DOHH2 (cell line): ENCODE measurements at regions not wholly inside any gene's neighbourhood (a gene's known extent, or its start where the extent isn't known, plus 50 kb on each side); places are given as distances from the start of the nearest gene placed in this dataset.

Experiments used
- H3F3A ChIP-seq: fragments of 200-600 bp; sonication (generic), shearing (Covaris generic); 2 replicates; pipeline ENCODE4 v1.6.0; 2016; ENCODE audit warnings: antibody characterized with exemption, mild to moderate bottlenecking; ENCODE audit not compliant: control insufficient read depth, insufficient read depth
- H3K27ac ChIP-seq: fragments of 200-600 bp; sonication (generic); 2 replicates; pipeline ENCODE4 v1.5.1; 2014; ENCODE audit warnings: low read depth, mild to moderate bottlenecking, low read length, moderate library complexity
- H3K27me3 ChIP-seq: fragments of 200-600 bp; sonication (generic); 2 replicates; pipeline ENCODE4 v1.6.1; 2014; ENCODE audit warnings: mild to moderate bottlenecking, low read length, mixed read lengths; ENCODE audit not compliant: control insufficient read depth
- H3K36me3 ChIP-seq: fragments of 200-600 bp; sonication (generic); 2 replicates; pipeline ENCODE4 v1.6.1; 2014; ENCODE audit warnings: mild to moderate bottlenecking, low read length, moderate library complexity, mixed read lengths; ENCODE audit not compliant: control insufficient read depth
- H3K4me1 ChIP-seq: fragments of 200-600 bp; sonication (generic); 2 replicates; pipeline ENCODE4 v1.6.1; 2014; ENCODE audit warnings: mild to moderate bottlenecking, low read length, mixed read lengths; ENCODE audit not compliant: control insufficient read depth
- H3K4me2 ChIP-seq: fragments of 200-600 bp; sonication (generic); 2 replicates; pipeline ENCODE4 v1.6.0; 2014; ENCODE audit warnings: mild to moderate bottlenecking, low read length, moderate library complexity
- H3K4me3 ChIP-seq: fragments of 200-600 bp; sonication (generic); 2 replicates; pipeline ENCODE4 v1.5.1; 2014; ENCODE audit warnings: mild to moderate bottlenecking, low read length, mixed read lengths
- H3K79me2 ChIP-seq: fragments of 200-600 bp; sonication (generic); 2 replicates; pipeline ENCODE4 v1.6.1; 2014; ENCODE audit warnings: mild to moderate bottlenecking, low read length, mixed read lengths; ENCODE audit not compliant: control insufficient read depth
- H3K9me2 ChIP-seq: fragments of 200-600 bp; sonication (generic); replicated peaks from 2 replicates; pipeline ENCODE4 v1.6.1; 2014; ENCODE audit warnings: mild to moderate bottlenecking, low read length, mixed read lengths; ENCODE audit not compliant: control insufficient read depth
- H3K9me3 ChIP-seq: fragments of 200-600 bp; sonication (generic); 2 replicates; pipeline ENCODE4 v1.6.1; 2014; ENCODE audit warnings: antibody characterized with exemption, low read length, mixed read lengths; ENCODE audit not compliant: control insufficient read depth, insufficient read depth
- H4K20me1 ChIP-seq: fragments of 200-600 bp; sonication (generic); 2 replicates; pipeline ENCODE4 v1.6.0; 2014; ENCODE audit warnings: low read depth, mild to moderate bottlenecking, antibody characterized with exemption, low read length, moderate library complexity; ENCODE audit not compliant: control insufficient read depth, insufficient read depth
- CTCF ChIP-seq: fragments of 200-600 bp; sonication (generic); IDR thresholded peaks from one replicate; pipeline ENCODE4 v1.5.1; 2014; ENCODE audit warnings: antibody characterized with exemption, mild to moderate bottlenecking, low read depth, low read length; ENCODE audit not compliant: poor library complexity, severe bottlenecking
- EZH2phosphoT487 ChIP-seq: fragments of 200-600 bp; sonication (generic); IDR thresholded peaks from 2 replicates; pipeline ENCODE4 v1.6.1; 2017; ENCODE audit warnings: borderline replicate concordance, mild to moderate bottlenecking, antibody characterized with exemption, low read length, moderate library complexity, mixed read lengths

GRCh38 chr2:65605743-65606058 is 173.3 kb upstream of the SPRED2 start:
- H3K79me2 ChIP-seq: no peaks in the 10 kb centered on the region
- H3F3A ChIP-seq: peaks cover 23% of the 10 kb centered on the region
- TF ChIP-seq EZH2phosphoT487 (no peak), CTCF (no peak)
- H3K9me2 ChIP-seq: no peaks in the 10 kb centered on the region
- no peaks in the 10 kb centered on the region for H4K20me1 ChIP-seq
- peaks cover 73% of the 10 kb centered on the region for H3K4me1 ChIP-seq
- H3K27ac ChIP-seq: peak overlapping the region; percentile 94
- no peaks in the 10 kb centered on the region for H3K27me3 ChIP-seq
- H3K9me3 ChIP-seq: no peaks in the 10 kb centered on the region
- H3K4me2 ChIP-seq: peak overlapping the region; percentile 65
- peaks cover 5% of the 10 kb centered on the region; the same call in 1 of the 2 replicates for H3K36me3 ChIP-seq
- peak overlapping the region; percentile 57 for H3K4me3 ChIP-seq

DNA sequence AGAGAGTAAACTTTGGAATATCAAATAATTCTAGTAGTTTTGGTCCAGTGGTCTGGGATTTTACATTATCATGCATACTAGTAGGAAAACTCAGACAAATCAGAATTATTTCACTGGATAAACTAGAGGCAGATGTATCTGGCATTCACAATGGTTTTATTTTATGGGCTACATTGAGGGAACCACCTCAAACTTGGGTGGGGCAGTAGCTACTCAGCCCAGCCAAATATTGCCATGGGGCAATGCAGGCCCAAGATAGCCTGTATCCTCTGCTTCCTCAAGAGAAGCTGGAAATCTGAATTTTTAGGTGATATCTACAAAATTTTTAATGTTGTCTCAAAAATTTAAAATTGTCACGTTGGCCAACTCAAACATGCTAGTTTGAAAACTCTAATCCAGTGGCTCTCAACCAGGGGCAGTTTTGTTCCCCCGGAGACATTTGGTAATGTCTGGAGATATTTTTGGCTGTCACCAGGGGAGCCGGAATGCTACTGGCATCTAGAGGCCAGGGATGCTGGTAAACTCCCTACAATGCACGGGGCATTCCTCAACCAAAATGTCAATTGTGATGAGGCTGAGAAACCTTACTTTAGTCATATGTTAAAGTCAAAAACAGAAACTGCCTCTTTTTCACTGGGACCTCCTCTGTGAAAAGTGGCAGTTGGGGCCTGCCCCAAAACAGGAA is 172.8 kb upstream of the SPRED2 start:
- peak overlapping the region; percentile 57 for H3K4me3 ChIP-seq
- H3K36me3 ChIP-seq: peaks cover 5% of the 10 kb centered on the region; the same call in 1 of the 2 replicates
- H3K27ac ChIP-seq: peak overlapping the region; percentile 94
- H3K9me2 ChIP-seq: no peaks in the 10 kb centered on the region
- H4K20me1 ChIP-seq: no peaks in the 10 kb centered on the region
- no peaks in the 10 kb centered on the region for H3K9me3 ChIP-seq
- H3K4me1 ChIP-seq: peaks cover 73% of the 10 kb centered on the region
- H3K79me2 ChIP-seq: no peaks in the 10 kb centered on the region
- TF ChIP-seq EZH2phosphoT487 (no peak), CTCF (no peak)
- peak overlapping the region; percentile 65 for H3K4me2 ChIP-seq
- no peaks in the 10 kb centered on the region for H3K27me3 ChIP-seq
- H3F3A ChIP-seq: peaks cover 23% of the 10 kb centered on the region

GRCh38 chr2:65604246-65604645 is 171.8 kb upstream of the SPRED2 start:
- H3K4me1 ChIP-seq: peaks cover 73% of the 10 kb centered on the region
- H3K9me3 ChIP-seq: no peaks in the 10 kb centered on the region
- H3K79me2 ChIP-seq: no peaks in the 10 kb centered on the region
- H3K27ac ChIP-seq: peak overlapping the region; percentile 94
- H3K4me2 ChIP-seq: peak overlapping the region; percentile 65; the same call in 1 of the 2 replicates
- H4K20me1 ChIP-seq: no peaks in the 10 kb centered on the region
- H3K4me3 ChIP-seq: no peak overlapping the region
- peaks cover 23% of the 10 kb centered on the region for H3F3A ChIP-seq
- H3K9me2 ChIP-seq: no peaks in the 10 kb centered on the region
- no peak for TF ChIP-seq CTCF
- TF ChIP-seq EZH2phosphoT487: no peak
- peaks cover 5% of the 10 kb centered on the region; the same call in 1 of the 2 replicates for H3K36me3 ChIP-seq
- H3K27me3 ChIP-seq: no peaks in the 10 kb centered on the region
